GM19240 (cell line): ENCODE measurements at regions not wholly inside any gene's neighbourhood (a gene's known extent, or its start where the extent isn't known, plus 50 kb on each side); places are given as distances from the start of the nearest gene placed in this dataset.

Experiments used
- DNase-seq: peaks from one replicate; pipeline ENCODE4 v3.0.0; 2011; ENCODE audit warnings: low spot score; ENCODE audit not compliant: insufficient read length

DNA sequence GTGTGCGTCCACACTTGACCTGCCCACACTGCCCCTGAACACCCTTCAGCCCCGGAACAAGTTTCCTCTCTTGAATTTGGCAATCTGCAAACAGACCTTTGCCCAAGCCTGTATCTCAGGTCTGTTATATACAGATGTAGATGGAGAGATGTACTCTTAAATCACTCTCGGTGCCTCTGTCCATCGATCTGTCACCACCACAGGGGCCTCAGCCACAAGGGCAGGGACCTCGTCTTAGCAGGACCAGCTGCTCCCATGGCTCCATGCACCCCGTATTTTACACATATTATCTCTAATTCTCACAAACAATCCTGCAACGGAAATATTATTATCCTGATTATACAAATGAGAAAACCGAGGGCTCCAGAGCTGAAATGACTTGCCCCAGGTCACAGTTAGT is 313.4 kb downstream of the BCL11B start:
- no peak for DNase-seq

DNA sequence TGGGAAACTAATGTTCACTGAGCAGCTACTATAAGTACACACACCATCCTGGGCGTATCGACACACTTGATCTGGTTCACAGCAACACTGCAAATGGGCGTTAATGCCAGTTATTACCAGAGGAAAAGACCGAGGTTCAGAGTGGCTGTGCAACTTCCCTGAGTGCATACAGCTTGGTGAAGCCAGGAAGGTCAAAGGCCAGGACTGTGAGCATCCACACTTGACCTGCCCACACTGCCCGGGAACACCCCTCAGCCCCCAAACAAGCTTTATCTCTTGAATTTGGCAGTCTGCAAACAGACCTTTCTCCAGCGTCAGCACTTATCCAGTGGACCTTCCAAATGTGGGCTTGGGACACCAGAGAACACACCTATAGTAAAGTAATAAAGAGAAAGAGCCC is 312.6 kb downstream of the BCL11B start:
- no peak for DNase-seq

DNA sequence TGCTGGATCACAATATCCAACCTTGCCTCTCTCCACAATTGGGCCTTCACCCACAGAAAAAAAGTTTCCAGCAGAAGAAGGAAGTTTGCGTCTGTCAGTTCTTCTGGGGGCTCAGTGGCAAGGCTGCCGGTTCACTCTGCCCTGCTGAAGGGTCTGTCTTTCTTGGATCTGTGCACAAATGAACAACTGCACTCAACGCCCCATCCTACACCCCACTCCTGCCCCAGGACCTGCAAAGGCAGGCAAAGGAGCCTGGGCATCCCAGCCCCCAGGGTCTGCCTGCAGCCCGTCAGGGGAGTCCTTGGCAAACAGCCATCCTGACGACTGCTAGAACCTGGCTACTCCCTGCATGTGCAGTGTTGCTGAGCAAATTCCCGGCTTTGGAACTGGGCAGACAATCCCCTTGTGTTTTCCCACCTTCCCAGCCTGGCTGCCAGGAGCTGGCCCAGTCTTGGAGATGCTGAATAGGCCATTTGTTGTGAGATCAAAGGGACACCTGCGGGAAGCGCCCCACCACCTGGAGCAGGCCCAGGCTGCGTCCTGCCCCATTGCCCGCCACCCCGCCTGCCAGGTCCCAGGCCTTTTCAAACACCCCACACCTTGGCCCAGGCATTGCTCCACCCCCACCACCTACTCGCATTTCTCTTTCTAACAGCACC is 311.9 kb downstream of the BCL11B start:
- DNase-seq: no peak

DNA sequence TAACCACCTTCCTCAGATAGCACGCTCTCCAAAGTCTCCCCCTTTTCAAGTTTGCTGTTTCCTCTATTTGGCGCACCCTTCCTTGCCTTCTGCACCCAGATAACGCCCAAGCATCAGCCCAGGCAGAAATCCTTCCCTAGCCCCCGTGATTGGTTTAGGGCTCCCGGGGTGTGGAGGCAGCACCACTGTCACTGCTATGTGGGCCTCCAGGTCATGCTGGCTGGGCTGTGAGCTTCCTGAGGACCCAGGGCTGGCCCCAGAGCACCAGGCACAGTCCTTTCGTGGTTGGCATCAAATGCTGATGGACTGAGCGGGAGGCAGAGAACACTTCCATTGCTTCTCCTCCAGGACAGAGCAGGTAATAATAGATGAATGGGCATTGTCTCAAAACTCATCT is 311.4 kb downstream of the BCL11B start:
- no peak for DNase-seq

DNA sequence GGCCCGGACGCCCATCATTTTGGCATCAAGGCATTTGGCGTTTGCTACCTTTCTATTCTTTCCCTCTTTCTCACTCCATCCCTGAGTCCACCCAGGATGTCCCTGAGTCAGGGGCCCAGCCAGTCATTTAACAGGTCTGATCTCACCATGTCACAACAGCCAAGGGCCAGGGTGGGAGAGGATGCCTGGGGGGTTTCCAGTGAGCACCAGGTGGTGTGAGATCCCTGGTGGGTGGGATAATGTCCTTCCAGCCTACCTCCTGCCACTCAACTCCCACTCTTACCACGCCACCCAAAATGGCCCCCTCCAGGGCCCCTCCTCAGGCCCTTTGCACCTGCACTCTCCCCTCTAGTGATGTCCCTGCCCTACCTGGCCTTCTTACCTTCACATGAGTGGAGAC is 310.8 kb downstream of the BCL11B start:
- no peak for DNase-seq

DNA sequence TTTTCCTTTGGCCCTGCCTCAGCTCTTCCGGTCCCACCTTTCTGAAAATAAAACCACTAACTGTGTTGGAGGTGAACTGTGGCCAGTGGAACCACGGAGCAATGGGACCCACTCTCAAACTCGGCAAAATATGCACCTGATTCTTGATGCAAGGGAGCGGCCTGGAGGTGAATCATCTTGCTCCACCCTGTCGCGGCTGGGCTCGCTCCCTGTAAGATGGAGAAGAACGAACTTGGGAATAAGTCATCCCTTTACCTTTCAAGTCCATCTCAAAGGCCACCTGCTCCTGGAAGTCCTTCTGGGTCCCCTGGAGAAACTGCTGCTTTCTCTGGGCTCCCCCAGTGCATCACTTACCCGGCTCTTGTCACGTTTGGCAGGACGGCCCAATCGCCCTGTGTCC is 309.9 kb downstream of the BCL11B start:
- no peak for DNase-seq

DNA sequence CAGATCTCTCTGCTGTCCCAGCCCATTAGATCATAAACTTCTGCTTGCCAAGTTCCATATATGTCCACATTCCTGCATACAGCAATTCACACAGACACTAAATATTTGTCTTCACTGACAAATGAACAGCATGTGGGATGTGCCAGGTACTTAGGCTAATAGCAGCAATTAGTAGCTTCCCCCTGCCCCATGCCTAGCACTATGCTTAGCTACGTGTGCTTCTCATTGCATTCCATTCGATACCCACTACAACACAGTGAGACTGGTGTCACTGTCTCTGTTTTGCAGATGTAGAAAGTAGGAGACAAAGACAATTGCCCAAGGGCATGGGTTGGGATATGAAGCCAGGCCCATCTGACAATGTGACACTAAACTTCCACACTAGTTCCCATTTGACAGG is 308.4 kb downstream of the BCL11B start:
- no peak for DNase-seq

DNA sequence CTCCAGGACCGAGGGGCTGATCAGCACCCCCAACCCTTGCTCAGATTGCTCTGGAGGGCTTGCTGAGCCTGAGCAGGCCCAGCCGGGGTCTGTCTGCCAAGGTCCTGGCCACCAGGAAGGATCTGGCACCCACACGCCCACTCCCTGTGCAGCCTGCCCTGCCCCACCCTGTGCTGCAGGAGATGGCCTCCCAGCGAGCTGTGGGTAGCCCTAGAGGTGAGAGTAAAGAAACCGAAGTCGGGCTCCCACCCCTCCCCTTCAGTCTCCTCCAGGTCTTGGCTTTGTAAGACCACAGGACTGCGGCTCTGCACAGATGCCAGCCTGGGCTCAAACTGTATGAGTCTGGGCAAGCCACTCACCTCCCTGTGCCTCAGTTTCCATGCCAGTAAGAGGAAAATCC is 307.8 kb downstream of the BCL11B start:
- no peak for DNase-seq

DNA sequence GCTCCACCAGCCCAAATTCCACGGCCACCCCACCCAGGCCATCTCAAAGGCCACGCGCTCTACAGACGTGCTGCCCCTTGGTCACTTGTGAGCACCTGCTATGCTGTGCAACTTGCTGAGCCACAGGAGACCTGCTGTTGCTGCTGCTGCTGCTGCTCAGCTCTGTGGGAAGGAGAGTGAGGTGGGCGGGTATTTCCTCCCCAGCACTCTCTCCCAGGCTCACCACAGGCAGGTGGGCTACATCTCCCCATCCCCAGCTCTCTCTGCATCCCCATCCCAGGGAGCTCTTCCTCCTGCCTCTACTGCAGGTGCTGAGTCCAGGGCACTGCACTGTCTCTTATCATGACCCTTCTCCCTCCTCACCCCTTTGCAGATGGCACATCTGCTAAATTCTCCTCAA is 306.9 kb downstream of the BCL11B start:
- DNase-seq: no peak

DNA sequence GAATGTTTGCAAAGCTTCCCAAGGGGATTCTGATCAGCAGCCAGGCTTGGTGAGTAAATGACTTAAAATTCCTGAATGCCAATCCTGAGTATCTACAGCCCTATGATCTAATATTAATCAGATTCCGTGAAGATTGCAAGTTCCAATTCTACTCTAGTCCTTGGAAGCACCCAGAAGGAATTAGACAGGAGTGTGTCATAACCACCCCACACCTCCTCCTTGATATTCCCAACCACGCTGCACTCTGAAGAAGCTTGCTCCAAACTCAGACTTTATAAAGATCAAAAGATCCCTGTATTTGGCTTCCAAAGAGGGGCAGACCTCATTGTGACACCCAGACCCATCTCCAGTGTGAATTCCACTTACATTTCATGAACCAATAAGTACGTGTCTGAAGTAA is 306.0 kb downstream of the BCL11B start:
- no peak for DNase-seq

DNA sequence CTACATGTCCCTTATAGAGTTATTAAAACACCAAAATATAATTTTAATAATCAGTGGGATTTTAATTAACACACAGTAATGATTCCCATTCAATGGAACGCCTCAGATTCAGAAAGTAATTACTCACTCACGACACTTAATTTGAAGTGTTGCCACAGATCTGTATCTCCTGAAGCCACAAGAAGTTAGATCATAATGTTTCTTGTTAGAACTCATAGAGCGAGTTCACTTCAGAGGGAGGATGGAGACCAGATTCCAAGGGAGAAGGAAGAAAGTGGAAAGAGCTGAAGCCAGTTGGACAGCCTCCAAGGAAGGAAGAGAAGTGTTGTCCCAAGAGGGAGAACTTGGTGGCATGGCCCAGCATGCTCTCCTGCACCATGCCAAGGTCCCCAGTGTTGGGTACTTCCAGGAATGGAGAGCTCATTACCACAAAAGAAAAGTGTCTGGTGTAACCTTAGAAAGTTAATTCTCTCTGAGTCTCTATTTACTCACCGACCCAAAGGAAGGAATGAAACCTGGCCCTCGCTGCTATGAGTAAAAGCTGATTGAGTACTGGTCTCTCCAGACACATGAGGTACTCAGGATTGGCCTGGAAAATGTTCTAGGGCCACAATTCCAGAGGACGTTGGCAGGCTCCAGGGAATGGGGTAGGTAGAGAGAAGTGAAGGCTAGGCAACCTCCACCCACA is 305.4 kb downstream of the BCL11B start:
- no peak for DNase-seq

DNA sequence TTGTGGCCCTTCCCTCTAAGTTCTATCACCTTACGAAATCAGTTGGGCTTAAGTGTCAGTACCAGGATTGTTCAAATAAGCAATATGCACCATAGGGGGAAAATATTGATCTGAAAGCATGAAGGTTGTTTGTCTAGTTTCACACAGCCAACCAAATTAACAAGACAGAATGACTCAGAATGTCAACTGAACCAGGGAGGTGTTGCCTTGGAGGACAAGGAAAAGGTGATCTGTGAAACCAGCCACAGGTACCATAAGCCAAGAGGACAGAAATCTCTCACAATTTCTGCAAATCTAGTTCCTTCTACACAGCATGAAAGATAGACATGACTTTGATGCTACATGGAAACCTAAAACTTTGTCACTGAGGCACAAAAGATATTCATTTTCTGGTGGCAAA is 297.9 kb downstream of the BCL11B start:
- no peak for DNase-seq

DNA sequence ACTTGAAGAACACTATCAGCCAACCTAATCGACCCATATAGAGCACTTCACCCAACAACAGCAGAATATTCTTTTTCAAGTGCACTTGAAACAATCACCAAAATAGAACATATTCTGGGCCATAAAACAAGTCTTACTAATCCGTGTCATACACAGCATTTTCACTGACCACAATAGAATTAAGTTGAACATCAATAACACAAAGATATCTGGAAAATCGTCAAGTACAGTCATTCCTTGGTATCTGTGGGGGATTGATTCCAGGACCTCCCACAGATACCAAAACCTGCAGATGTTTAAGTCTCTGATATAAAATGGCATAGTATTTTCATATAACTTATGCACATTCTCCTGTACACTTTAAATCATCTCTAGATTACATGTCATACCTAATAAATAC is 295.7 kb downstream of the BCL11B start:
- no peak for DNase-seq

DNA sequence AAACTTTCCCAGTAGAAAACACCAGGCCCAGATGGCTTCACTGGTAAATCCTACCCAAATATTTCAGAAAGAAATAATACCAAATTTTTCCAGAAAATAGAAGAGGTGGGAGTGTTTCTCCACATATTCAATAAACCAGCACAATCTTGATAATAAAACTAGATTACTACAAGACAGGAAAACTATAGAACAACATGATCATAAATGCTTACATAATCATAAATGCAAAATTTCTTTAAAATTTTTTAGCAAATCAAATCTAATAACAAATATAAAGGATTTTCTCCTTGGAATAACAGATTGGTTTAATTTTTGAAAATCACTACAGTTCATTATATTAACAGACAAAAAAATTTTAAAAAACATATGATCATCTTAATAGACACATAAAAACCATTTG is 294.5 kb downstream of the BCL11B start:
- DNase-seq: no peak

DNA sequence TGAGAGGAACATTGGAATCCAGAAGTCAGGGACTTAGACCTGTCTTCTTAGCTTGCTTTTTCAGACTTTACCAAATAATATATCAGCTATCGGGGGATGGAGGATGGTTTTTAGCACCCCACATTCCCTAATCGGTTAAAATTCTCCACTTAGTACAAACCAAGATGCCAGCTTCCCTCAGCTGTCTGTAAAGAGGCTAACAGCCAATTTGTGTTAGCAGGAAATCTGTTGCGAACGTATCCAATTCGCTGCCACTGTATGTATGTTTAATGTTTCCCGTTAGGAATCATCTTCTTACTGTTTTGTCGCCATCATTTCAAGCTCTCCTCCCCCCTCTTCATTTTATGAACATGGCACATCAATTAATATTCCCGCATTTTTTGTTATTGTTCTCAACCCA is 289.0 kb downstream of the BCL11B start:
- DNase-seq: no peak

DNA sequence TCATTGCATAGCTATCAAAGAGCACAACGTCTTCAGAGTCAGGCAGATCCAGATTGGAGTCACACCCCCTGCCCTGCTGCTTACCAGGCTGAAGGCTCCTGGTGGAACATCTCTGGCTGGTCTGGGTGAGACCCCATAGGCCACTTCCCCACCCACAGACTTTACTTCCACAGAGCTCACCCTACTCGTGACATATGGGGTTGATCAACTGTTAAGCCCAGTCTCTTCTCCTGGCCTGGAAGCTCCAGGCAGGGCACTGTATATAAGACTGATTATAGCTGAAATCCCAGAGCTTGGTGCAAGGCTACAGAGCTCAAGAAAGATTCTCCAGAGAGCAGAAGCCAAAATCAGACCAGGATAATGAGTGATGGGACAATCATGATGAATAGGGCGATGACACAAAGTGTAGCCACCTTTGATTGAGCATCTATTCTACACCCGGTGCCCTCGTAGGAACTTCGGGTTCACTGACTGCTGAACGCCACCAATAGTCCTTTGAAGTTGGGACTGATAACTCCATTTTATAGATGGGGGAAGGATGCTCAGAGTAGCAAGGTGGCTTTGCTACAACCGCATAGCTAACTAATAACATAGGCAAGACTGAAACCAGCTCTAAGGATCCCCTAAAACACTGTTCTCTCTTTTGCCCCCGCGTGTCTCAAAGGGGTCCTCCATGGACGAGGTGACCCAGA is 287.8 kb downstream of the BCL11B start:
- no peak for DNase-seq

DNA sequence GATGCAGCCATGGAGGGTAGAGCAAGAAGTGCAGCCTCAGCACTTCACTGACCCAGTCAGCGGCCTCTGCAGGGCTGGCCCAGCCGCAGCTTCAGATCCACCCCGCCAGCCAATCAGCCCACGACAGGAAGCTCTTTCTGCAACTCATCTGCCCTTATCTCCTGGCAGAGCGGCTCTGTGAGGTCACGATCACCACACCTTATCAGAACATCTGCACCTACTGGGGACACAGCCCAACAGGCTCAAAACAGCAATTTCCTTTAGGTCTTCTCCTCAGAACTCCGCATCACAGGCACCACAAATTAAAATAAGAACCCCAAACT is 287.3 kb downstream of the BCL11B start:
- no peak for DNase-seq

DNA sequence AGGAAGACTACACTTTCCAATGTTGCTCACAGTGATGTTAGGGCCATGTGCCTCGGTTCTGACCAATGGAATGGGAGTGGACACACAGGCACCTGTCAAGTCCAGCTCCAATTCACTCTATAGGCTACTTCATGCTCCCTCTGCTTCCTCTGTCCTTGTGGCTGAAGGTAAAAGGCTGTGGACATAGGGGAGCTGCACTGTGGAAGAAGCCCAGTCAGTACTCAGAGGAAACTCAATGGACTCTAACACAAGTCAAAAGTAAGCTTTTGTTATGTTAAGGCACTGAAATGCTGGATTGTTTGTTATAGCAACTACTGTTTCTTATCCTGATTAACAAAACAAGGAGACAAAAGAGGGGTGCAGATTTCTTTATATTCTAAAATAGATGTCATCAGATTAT is 278.2 kb downstream of the BCL11B start:
- DNase-seq: no peak

DNA sequence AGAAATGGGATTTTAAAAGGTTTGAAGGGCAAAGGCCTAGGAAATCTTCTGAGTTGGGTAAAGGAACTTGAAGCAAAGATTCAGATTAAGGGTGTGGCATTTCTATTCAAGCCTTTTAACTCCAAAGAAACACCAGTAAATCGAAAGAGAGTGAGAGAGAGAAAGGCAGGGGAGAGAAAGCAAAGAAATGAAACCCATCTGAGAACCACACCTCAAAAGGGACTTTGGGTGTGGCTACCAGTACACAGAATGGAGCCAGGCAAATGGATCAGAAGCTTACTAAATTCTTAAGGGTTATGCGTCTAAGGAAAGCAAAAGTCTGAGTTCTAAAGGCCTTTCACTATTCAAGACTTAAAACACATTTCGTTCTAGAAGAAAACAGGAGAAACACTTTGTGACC is 277.4 kb downstream of the BCL11B start:
- DNase-seq: no peak

DNA sequence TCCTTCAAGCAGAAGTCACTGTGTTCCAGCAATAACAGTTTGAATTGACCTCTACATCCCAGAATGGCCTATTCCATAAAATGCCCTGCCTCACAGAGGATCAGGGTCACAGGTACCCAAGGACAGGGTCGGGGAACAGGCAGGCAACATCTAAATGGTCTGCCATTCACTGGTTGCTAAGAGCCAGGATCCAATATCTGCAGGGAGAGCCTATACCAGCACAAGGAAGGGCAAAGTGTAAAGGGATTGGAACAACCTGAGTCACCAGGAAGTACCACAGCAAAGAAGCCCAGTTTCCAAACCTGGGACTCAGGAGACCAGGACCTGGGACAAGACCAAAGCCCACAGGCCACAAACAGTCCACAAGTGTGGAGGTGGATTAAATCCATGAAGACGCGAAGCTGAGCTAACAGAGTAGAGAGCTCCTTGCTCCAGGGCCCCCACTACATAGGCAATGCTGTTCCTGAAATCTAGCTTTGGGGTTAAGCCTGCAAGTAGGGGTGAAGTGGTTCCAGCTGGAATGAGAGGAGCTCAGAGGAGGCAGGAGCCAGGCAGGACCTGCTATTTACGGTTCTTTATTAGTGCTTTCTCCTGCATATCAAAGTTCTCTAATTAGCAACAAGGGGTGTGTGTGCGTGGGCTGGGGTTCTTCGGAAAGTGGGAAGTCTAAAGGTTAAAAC is 274.3 kb downstream of the BCL11B start:
- no peak for DNase-seq

DNA sequence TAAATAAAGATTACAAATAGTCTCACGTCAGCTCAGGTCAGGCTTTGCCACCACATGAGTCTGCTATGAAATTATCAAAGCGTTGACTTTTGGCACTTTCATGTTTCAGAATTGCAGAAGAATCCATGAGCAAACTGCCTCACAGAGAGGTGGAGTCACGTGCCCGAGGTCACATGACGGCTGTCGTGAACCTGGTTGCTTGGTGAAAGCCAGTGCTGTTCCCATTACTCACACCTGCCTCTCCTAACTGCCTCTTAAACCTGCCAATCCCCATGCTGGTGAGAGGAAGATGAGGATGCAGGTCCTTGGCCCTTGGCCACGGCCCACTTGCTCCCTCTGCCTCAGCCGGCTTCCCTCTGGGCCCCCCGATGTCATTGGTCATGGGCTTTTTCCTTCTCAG is 272.7 kb downstream of the BCL11B start:
- DNase-seq: no peak

DNA sequence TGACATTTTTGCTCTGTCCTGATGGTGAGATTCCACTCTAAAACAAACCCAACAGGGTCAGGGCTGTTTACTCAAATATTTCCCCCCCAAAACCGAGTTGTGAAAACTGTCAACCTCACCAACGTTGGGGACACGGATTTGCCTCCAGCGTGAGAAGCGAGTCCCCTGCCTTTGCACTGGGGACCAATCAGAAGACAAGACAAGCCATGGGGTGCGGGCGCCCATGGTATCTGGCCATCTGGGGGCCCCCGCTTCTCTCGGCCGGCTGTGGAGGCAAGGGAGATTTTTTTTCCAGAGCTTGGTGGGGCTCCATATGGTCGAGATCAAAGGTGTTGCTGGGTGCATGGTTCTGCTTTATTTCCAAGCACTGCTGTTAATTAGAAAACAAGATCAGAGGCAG is 272.1 kb downstream of the BCL11B start:
- DNase-seq: no peak

DNA sequence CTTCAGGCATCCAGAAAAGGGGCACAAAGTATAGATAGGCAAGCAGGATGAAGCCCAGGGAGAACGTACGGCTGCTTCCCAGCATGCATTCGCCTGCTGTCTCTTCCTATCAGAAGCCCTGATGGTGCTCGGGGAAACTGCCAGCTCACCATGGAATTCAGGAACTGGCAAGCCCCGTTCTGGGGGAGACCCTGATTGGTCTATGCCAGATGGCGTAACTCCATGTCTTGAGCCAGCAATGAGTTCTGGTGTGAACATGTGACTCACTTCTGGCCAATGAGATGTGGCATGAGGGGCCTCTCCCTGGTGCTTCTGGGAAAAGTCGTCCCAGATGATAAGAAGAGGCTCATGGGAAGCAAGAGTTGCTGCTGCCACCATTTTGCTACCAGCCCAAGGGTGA is 270.8 kb downstream of the BCL11B start:
- DNase-seq: no peak
